HuH-7.5 (cell line): ENCODE measurements at regions not wholly inside any gene's neighbourhood (a gene's known extent, or its start where the extent isn't known, plus 50 kb on each side); places are given as distances from the start of the nearest gene placed in this dataset.
"Not testable (repeated sequence)": the region's sequence is repeated elsewhere in the genome, so short reads cannot be mapped to it uniquely, and the experiment has no call there.

ENCODE experiments used
- DNase-seq: peaks from one replicate; pipeline ENCODE4 v3.0.0; 2011; ENCODE audit warnings: low spot score

GRCh38 chrX:39047174-39047573, 245.9 kb downstream of the MID1IP1 start:
- no peak for DNase-seq

GRCh38 chrX:39049975-39050374, 248.7 kb downstream of the MID1IP1 start:
- no peak for DNase-seq

- DNase-seq, result no peak
Measured at GRCh38 chrX:39050427-39050826, 249.2 kb downstream of the MID1IP1 start.

- no peak for DNase-seq
Measured at GRCh38 chrX:39052751-39053150, 251.5 kb downstream of the MID1IP1 start.

GRCh38 chrX:39058724-39059123, 257.5 kb downstream of the MID1IP1 start:
- no peak for DNase-seq

- no peak for DNase-seq
Measured at GRCh38 chrX:39059866-39060265, 258.6 kb downstream of the MID1IP1 start.

- DNase-seq, result no peak
Measured at GRCh38 chrX:39063037-39063436, 261.8 kb downstream of the MID1IP1 start.

GRCh38 chrX:39063702-39064101, 262.4 kb downstream of the MID1IP1 start:
- no peak for DNase-seq

GRCh38 chrX:39065051-39065871, 264.0 kb downstream of the MID1IP1 start:
- no peak for DNase-seq

- no peak for DNase-seq
Measured at GRCh38 chrX:39067866-39068265, 266.6 kb downstream of the MID1IP1 start.

- not testable (repeated sequence) for DNase-seq
Measured at GRCh38 chrX:39068634-39069033, 267.4 kb downstream of the MID1IP1 start.

GRCh38 chrX:39070009-39070408, 268.8 kb downstream of the MID1IP1 start:
- DNase-seq, result no peak

GRCh38 chrX:39073131-39073530, 271.9 kb downstream of the MID1IP1 start:
- DNase-seq, result no peak

GRCh38 chrX:39096599-39096998, 295.3 kb downstream of the MID1IP1 start:
- no peak for DNase-seq

- no peak for DNase-seq
Measured at GRCh38 chrX:39104745-39105144, 303.5 kb downstream of the MID1IP1 start.

- DNase-seq, result no peak
Measured at GRCh38 chrX:39112143-39112542, 310.9 kb downstream of the MID1IP1 start.

GRCh38 chrX:39115166-39115565, 313.9 kb downstream of the MID1IP1 start:
- no peak for DNase-seq

GRCh38 chrX:39117101-39117500, 315.8 kb downstream of the MID1IP1 start:
- no peak for DNase-seq

- no peak for DNase-seq
Measured at GRCh38 chrX:39121903-39122302, 320.6 kb downstream of the MID1IP1 start.

- DNase-seq, result no peak
Measured at GRCh38 chrX:39125834-39126233, 324.6 kb downstream of the MID1IP1 start.

GRCh38 chrX:39133971-39134370, 332.7 kb downstream of the MID1IP1 start:
- no peak for DNase-seq

- DNase-seq, result no peak
Measured at GRCh38 chrX:39137363-39137954, 336.2 kb downstream of the MID1IP1 start.

- DNase-seq, result no peak
Measured at GRCh38 chrX:39140581-39140980, 339.3 kb downstream of the MID1IP1 start.

GRCh38 chrX:39144323-39144722, 343.1 kb downstream of the MID1IP1 start:
- no peak for DNase-seq
